K562 (cell line): ENCODE measurements at regions not wholly inside any gene's neighbourhood (a gene's known extent, or its start where the extent isn't known, plus 50 kb on each side); places are given as distances from the start of the nearest gene placed in this dataset.

ENCODE experiments used
- DIDO1 ChIP-seq: fragments of 450-650 bp; IDR thresholded peaks from 2 replicates; pipeline ENCODE4 v1.6.1; 2016; ENCODE audit warnings: low read depth, missing biosample characterization, missing genetic modification characterization
- ZSCAN29 ChIP-seq: fragments of 450-650 bp; IDR thresholded peaks from 2 replicates; pipeline ENCODE4 v1.6.1; 2017
- TF ChIP-seq, protein P1 (sequence below): sonication (generic); formaldehyde crosslinking; IDR thresholded peaks from 2 replicates; pipeline ENCODE4 v1.8.0; 2022; ENCODE audit warnings: mild to moderate bottlenecking, missing genetic modification reagents
- TF ChIP-seq, protein P2 (sequence below): fragments of 450-650 bp; IDR thresholded peaks from 2 replicates; pipeline ENCODE4 v1.6.1; 2017; ENCODE audit warnings: antibody characterized with exemption, mild to moderate bottlenecking
- TF ChIP-seq, protein P3 (sequence below): sonication (generic); formaldehyde crosslinking; IDR thresholded peaks from 2 replicates; pipeline ENCODE4 v1.8.1; 2022; ENCODE audit warnings: missing genetic modification reagents
- TF ChIP-seq, protein P4 (sequence below): sonication (generic); formaldehyde crosslinking; IDR thresholded peaks from 2 replicates; pipeline ENCODE4 v1.9.0; 2022; ENCODE audit warnings: mild to moderate bottlenecking, missing genetic modification reagents
- TF ChIP-seq, protein P5 (sequence below): sonication (generic); formaldehyde crosslinking; IDR thresholded peaks from 2 replicates; pipeline ENCODE4 v1.8.0; 2022; ENCODE audit warnings: mild to moderate bottlenecking, missing genetic modification reagents

DNA sequence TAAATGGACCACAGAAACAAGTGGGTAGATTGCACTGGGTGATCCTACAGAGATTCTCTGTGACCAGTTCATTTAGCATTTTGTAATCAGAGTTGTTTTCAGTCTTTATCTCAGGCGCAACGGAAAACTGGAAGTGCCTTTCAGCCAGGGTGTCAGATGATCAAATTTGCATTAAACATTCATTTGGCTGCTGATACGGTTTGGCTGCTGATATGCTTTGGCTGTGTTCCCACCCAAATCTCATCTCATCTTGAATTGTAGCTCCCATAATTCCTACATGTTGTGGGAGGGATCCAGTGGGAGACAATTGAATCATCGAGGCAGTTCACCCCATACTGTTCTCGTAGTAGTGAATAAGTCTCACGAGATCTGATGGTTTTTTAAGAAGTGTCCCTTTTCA lies 1396.1 kb upstream of the TMEFF2 start (continued):
- TF ChIP-seq, protein P1, sequence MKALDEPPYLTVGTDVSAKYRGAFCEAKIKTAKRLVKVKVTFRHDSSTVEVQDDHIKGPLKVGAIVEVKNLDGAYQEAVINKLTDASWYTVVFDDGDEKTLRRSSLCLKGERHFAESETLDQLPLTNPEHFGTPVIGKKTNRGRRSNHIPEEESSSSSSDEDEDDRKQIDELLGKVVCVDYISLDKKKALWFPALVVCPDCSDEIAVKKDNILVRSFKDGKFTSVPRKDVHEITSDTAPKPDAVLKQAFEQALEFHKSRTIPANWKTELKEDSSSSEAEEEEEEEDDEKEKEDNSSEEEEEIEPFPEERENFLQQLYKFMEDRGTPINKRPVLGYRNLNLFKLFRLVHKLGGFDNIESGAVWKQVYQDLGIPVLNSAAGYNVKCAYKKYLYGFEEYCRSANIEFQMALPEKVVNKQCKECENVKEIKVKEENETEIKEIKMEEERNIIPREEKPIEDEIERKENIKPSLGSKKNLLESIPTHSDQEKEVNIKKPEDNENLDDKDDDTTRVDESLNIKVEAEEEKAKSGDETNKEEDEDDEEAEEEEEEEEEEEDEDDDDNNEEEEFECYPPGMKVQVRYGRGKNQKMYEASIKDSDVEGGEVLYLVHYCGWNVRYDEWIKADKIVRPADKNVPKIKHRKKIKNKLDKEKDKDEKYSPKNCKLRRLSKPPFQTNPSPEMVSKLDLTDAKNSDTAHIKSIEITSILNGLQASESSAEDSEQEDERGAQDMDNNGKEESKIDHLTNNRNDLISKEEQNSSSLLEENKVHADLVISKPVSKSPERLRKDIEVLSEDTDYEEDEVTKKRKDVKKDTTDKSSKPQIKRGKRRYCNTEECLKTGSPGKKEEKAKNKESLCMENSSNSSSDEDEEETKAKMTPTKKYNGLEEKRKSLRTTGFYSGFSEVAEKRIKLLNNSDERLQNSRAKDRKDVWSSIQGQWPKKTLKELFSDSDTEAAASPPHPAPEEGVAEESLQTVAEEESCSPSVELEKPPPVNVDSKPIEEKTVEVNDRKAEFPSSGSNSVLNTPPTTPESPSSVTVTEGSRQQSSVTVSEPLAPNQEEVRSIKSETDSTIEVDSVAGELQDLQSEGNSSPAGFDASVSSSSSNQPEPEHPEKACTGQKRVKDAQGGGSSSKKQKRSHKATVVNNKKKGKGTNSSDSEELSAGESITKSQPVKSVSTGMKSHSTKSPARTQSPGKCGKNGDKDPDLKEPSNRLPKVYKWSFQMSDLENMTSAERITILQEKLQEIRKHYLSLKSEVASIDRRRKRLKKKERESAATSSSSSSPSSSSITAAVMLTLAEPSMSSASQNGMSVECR (CRISPR knock-in tag) = no peak
- TF ChIP-seq, protein P2, sequence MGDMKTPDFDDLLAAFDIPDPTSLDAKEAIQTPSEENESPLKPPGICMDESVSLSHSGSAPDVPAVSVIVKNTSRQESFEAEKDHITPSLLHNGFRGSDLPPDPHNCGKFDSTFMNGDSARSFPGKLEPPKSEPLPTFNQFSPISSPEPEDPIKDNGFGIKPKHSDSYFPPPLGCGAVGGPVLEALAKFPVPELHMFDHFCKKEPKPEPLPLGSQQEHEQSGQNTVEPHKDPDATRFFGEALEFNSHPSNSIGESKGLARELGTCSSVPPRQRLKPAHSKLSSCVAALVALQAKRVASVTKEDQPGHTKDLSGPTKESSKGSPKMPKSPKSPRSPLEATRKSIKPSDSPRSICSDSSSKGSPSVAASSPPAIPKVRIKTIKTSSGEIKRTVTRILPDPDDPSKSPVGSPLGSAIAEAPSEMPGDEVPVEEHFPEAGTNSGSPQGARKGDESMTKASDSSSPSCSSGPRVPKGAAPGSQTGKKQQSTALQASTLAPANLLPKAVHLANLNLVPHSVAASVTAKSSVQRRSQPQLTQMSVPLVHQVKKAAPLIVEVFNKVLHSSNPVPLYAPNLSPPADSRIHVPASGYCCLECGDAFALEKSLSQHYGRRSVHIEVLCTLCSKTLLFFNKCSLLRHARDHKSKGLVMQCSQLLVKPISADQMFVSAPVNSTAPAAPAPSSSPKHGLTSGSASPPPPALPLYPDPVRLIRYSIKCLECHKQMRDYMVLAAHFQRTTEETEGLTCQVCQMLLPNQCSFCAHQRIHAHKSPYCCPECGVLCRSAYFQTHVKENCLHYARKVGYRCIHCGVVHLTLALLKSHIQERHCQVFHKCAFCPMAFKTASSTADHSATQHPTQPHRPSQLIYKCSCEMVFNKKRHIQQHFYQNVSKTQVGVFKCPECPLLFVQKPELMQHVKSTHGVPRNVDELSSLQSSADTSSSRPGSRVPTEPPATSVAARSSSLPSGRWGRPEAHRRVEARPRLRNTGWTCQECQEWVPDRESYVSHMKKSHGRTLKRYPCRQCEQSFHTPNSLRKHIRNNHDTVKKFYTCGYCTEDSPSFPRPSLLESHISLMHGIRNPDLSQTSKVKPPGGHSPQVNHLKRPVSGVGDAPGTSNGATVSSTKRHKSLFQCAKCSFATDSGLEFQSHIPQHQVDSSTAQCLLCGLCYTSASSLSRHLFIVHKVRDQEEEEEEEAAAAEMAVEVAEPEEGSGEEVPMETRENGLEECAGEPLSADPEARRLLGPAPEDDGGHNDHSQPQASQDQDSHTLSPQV = no peak
- TF ChIP-seq, protein P3, sequence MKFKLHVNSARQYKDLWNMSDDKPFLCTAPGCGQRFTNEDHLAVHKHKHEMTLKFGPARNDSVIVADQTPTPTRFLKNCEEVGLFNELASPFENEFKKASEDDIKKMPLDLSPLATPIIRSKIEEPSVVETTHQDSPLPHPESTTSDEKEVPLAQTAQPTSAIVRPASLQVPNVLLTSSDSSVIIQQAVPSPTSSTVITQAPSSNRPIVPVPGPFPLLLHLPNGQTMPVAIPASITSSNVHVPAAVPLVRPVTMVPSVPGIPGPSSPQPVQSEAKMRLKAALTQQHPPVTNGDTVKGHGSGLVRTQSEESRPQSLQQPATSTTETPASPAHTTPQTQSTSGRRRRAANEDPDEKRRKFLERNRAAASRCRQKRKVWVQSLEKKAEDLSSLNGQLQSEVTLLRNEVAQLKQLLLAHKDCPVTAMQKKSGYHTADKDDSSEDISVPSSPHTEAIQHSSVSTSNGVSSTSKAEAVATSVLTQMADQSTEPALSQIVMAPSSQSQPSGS (CRISPR knock-in tag) = no peak
- TF ChIP-seq, protein P4, sequence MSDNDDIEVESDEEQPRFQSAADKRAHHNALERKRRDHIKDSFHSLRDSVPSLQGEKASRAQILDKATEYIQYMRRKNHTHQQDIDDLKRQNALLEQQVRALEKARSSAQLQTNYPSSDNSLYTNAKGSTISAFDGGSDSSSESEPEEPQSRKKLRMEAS (CRISPR knock-in tag) = no peak
- no peak for TF ChIP-seq DIDO1 (tag)
- no peak for TF ChIP-seq ZSCAN29
- TF ChIP-seq, protein P5, sequence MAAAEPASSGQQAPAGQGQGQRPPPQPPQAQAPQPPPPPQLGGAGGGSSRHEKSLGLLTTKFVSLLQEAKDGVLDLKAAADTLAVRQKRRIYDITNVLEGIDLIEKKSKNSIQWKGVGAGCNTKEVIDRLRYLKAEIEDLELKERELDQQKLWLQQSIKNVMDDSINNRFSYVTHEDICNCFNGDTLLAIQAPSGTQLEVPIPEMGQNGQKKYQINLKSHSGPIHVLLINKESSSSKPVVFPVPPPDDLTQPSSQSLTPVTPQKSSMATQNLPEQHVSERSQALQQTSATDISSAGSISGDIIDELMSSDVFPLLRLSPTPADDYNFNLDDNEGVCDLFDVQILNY (CRISPR knock-in tag) = no peak
